OCI-M1 (cell line): ENCODE measurements at regions not wholly inside any gene's neighbourhood (a gene's known extent, or its start where the extent isn't known, plus 50 kb on each side); places are given as distances from the start of the nearest gene placed in this dataset.

Source experiments
- DNase-seq: peaks from one replicate; lab custom pipeline; 2025; lab: John Stamatoyannopoulos, UW

- no peak for DNase-seq
Observed at GRCh38 chr9:7871977-7872730, 72.6 kb upstream of the DMAC1 start.

- no peak for DNase-seq
Observed at GRCh38 chr9:7869340-7869739, 69.8 kb upstream of the DMAC1 start.

GRCh38 chr9:7862170-7862569, 62.6 kb upstream of the DMAC1 start:
- DNase-seq = no peak

GRCh38 chr9:7861086-7861485, 61.5 kb upstream of the DMAC1 start:
- DNase-seq = no peak

GRCh38 chr9:7860335-7860709, 60.7 kb upstream of the DMAC1 start:
- DNase-seq = no peak

- no peak for DNase-seq
Observed at GRCh38 chr9:7859701-7860334, 60.2 kb upstream of the DMAC1 start.

GRCh38 chr9:7858166-7858565, 58.6 kb upstream of the DMAC1 start:
- DNase-seq = no peak

GRCh38 chr9:7854763-7855162, 55.2 kb upstream of the DMAC1 start:
- no peak for DNase-seq
